HG03521 (cell line): ENCODE measurements at regions not wholly inside any gene's neighbourhood (a gene's known extent, or its start where the extent isn't known, plus 50 kb on each side); places are given as distances from the start of the nearest gene placed in this dataset.
"Not testable (repeated sequence)": the region's sequence is repeated elsewhere in the genome, so short reads cannot be mapped to it uniquely, and the experiment has no call there.

Source experiments
- ATAC-seq: cut with Tn5 transposase; IDR thresholded peaks from one replicate; pipeline ENCODE4 v1.9.1; 2021; ENCODE audit warnings: mild to moderate bottlenecking, moderate library complexity; ENCODE audit not compliant: unreplicated experiment

GRCh38 chr3:194939949-194940770 is 254.5 kb downstream of the FAM43A start:
- no peak for ATAC-seq

GRCh38 chr3:194941360-194941955 is 255.8 kb downstream of the FAM43A start:
- ATAC-seq, result no peak

- ATAC-seq, result no peak
Measured at GRCh38 chr3:194941956-194942511, 256.4 kb downstream of the FAM43A start.

GRCh38 chr3:194944526-194944925 is 258.8 kb downstream of the FAM43A start:
- no peak for ATAC-seq

GRCh38 chr3:194945508-194945907 is 259.8 kb downstream of the FAM43A start:
- ATAC-seq, result no peak

- ATAC-seq, result no peak
Measured at GRCh38 chr3:194946091-194946490, 260.4 kb downstream of the FAM43A start.

- ATAC-seq, result no peak
Measured at GRCh38 chr3:194949592-194949991, 263.9 kb downstream of the FAM43A start.

GRCh38 chr3:194950906-194951628 is 265.4 kb downstream of the FAM43A start:
- ATAC-seq, result no peak

GRCh38 chr3:194951629-194951920 is 265.9 kb downstream of the FAM43A start:
- not testable (repeated sequence) for ATAC-seq

- ATAC-seq, result no peak
Measured at GRCh38 chr3:194951931-194952582, 266.4 kb downstream of the FAM43A start.

- no peak for ATAC-seq
Measured at GRCh38 chr3:194952841-194953241, 267.2 kb downstream of the FAM43A start.

- no peak for ATAC-seq
Measured at GRCh38 chr3:194953291-194953690, 267.6 kb downstream of the FAM43A start.

- no peak for ATAC-seq
Measured at GRCh38 chr3:194955546-194955945, 269.9 kb downstream of the FAM43A start.

- no peak for ATAC-seq
Measured at GRCh38 chr3:194955979-194956696, 270.5 kb downstream of the FAM43A start.

- no peak for ATAC-seq
Measured at GRCh38 chr3:194956697-194957396, 271.2 kb downstream of the FAM43A start.

- no peak for ATAC-seq
Measured at GRCh38 chr3:194957743-194958240, 272.1 kb downstream of the FAM43A start.

GRCh38 chr3:194959217-194959616 is 273.5 kb downstream of the FAM43A start:
- ATAC-seq, result no peak

- ATAC-seq, result not testable (repeated sequence)
Measured at GRCh38 chr3:194959666-194960065, 274.0 kb downstream of the FAM43A start.

GRCh38 chr3:194960446-194961032 is 274.9 kb downstream of the FAM43A start:
- ATAC-seq, result no peak
